Hepatic stellate cell (primary cell): ENCODE measurements at regions not wholly inside any gene's neighbourhood (a gene's known extent, or its start where the extent isn't known, plus 50 kb on each side); places are given as distances from the start of the nearest gene placed in this dataset.

ENCODE experiments used
- DNase-seq: peaks from one replicate; pipeline ENCODE4 v3.0.0; 2011; ENCODE audit warnings: low spot score

GRCh38 chr1:90494748-90495282 is 222.3 kb downstream of the BARHL2 start:
- no peak for DNase-seq

- no peak for DNase-seq
Measured at GRCh38 chr1:90488451-90488850, 228.7 kb downstream of the BARHL2 start.

- no peak for DNase-seq
Measured at GRCh38 chr1:90486996-90487395, 230.1 kb downstream of the BARHL2 start.

GRCh38 chr1:90486134-90486824 is 230.8 kb downstream of the BARHL2 start:
- DNase-seq = no peak

GRCh38 chr1:90480271-90480835 is 236.7 kb downstream of the BARHL2 start:
- no peak for DNase-seq

- DNase-seq = no peak
Measured at GRCh38 chr1:90476994-90477393, 240.1 kb downstream of the BARHL2 start.

- no peak for DNase-seq
Measured at GRCh38 chr1:90476411-90476810, 240.7 kb downstream of the BARHL2 start.

- no peak for DNase-seq
Measured at GRCh38 chr1:90475631-90476030, 241.5 kb downstream of the BARHL2 start.

- no peak for DNase-seq
Measured at GRCh38 chr1:90474731-90475130, 242.4 kb downstream of the BARHL2 start.

- no peak for DNase-seq
Measured at GRCh38 chr1:90474158-90474557, 242.9 kb downstream of the BARHL2 start.

- DNase-seq = no peak
Measured at GRCh38 chr1:90472775-90473174, 244.3 kb downstream of the BARHL2 start.

- no peak for DNase-seq
Measured at GRCh38 chr1:90459570-90459969, 257.5 kb downstream of the BARHL2 start.

GRCh38 chr1:90457985-90458384 is 259.1 kb downstream of the BARHL2 start:
- DNase-seq = no peak

GRCh38 chr1:90452491-90452890 is 264.6 kb downstream of the BARHL2 start:
- no peak for DNase-seq

GRCh38 chr1:90443354-90443753 is 273.7 kb downstream of the BARHL2 start:
- no peak for DNase-seq

- DNase-seq = no peak
Measured at GRCh38 chr1:90435351-90435750, 281.8 kb downstream of the BARHL2 start.

GRCh38 chr1:90434460-90434859 is 282.6 kb downstream of the BARHL2 start:
- DNase-seq = no peak

- no peak for DNase-seq
Measured at GRCh38 chr1:90417126-90417525, 300.0 kb downstream of the BARHL2 start.

- no peak for DNase-seq
Measured at GRCh38 chr1:90414201-90414600, 302.9 kb downstream of the BARHL2 start.

GRCh38 chr1:90413519-90413918 is 303.6 kb downstream of the BARHL2 start:
- DNase-seq = no peak

- no peak for DNase-seq
Measured at GRCh38 chr1:90412563-90412962, 304.5 kb downstream of the BARHL2 start.

GRCh38 chr1:90411185-90411584 is 305.9 kb downstream of the BARHL2 start:
- DNase-seq = no peak

- no peak for DNase-seq
Measured at GRCh38 chr1:90407737-90408136, 309.4 kb downstream of the BARHL2 start.

- no peak for DNase-seq
Measured at GRCh38 chr1:90405726-90406125, 311.4 kb downstream of the BARHL2 start.
